PC-3 (cell line): ENCODE measurements at regions not wholly inside any gene's neighbourhood (a gene's known extent, or its start where the extent isn't known, plus 50 kb on each side); places are given as distances from the start of the nearest gene placed in this dataset.

ENCODE experiments used
- EZH2 ChIP-seq: fragments of 300-600 bp; sonication (generic); IDR thresholded peaks from one replicate; pipeline ENCODE4 v1.6.1; 2017; ENCODE audit warnings: antibody characterized with exemption, mild to moderate bottlenecking, low read length; ENCODE audit not compliant: unreplicated experiment
- EZH2phosphoT487 ChIP-seq: fragments of 300-600 bp; sonication (generic); IDR thresholded peaks from 2 replicates; pipeline ENCODE4 v1.6.1; 2018; ENCODE audit warnings: mild to moderate bottlenecking, antibody characterized with exemption, low read length, borderline replicate concordance
- TF ChIP-seq, protein P1 (sequence below): fragments of 300-600 bp; sonication (generic); conservative IDR thresholded peaks from 2 replicates; pipeline ENCODE4 v1.5.1; 2017; ENCODE audit warnings: antibody characterized with exemption, low read depth, mild to moderate bottlenecking, low read length

DNA sequence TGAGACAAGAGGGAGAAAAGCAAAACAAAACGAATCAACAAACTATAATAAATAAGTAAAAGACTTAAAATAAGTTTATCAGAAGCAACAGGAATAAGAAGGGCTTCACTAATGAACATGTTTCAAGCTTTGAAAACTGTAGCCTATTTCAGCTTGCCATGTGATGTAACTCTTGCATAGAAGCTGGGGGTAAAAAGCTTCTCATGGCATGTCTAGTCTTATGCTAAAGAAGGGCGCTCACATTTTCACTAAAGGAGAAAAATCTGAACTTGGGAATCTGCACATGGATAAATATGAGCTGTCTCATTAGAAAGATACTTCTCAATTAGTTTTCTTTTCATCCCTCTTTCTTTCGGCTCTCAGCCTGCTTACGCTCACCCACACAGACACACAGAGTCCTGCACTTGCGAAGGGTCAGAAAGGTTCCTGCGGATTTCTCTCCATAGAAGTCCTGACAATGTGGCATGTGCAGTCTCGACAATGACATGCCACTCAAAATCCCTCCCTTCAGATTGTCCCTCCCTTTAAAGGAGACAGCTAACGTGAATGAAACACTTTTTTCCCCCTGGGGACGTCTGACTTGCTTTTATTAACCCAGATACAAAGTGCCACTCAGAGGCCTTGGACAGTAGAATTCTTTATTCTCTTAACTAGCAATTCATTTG lies 568.9 kb upstream of the NR2F2 start:
- TF ChIP-seq EZH2, result no peak
- TF ChIP-seq EZH2phosphoT487, result no peak
- TF ChIP-seq, protein P1, sequence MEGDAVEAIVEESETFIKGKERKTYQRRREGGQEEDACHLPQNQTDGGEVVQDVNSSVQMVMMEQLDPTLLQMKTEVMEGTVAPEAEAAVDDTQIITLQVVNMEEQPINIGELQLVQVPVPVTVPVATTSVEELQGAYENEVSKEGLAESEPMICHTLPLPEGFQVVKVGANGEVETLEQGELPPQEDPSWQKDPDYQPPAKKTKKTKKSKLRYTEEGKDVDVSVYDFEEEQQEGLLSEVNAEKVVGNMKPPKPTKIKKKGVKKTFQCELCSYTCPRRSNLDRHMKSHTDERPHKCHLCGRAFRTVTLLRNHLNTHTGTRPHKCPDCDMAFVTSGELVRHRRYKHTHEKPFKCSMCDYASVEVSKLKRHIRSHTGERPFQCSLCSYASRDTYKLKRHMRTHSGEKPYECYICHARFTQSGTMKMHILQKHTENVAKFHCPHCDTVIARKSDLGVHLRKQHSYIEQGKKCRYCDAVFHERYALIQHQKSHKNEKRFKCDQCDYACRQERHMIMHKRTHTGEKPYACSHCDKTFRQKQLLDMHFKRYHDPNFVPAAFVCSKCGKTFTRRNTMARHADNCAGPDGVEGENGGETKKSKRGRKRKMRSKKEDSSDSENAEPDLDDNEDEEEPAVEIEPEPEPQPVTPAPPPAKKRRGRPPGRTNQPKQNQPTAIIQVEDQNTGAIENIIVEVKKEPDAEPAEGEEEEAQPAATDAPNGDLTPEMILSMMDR, result no peak
